Lower leg skin (tissue), 4 donors: ENCODE measurements at regions not wholly inside any gene's neighbourhood (a gene's known extent, or its start where the extent isn't known, plus 50 kb on each side); places are given as distances from the start of the nearest gene placed in this dataset.

Experiments
- DNase-seq, 2 donors: peaks; one replicate each; pipeline ENCODE4 v3.0.0-alpha.2; 2019; ENCODE audit warnings: low spot score in 2 of 2
- H3K4me3 ChIP-seq: fragments of 200-600 bp; sonication (generic); 2 replicates; pipeline ENCODE4 v1.5.1; 2017; ENCODE audit warnings: mild to moderate bottlenecking, low read depth; ENCODE audit not compliant: poor library complexity, severe bottlenecking
- POLR2A ChIP-seq, 2 donors: fragments of 450-650 bp; IDR thresholded peaks; one replicate each; pipeline ENCODE4 v1.6.1; 2016 to 2017; ENCODE audit warnings: antibody characterized with exemption in 2 of 2, mild to moderate bottlenecking in 1 of 2, moderate library complexity in 1 of 2
- WGBS, 2 donors: methylation state at CpG; one replicate each; pipeline ENCODE4 v1.1.5; 2018; 5-methylcytosine and 5-hydroxymethylcytosine counted together
- intact Hi-C: fragments of 100-400 bp; cut with DNase I; formaldehyde crosslinking; loops from one replicate; pipeline ENCODE4 v1.15.0; 2023; ENCODE audit warnings: low total_unique reads
- TF ChIP-seq, protein P1 (sequence below), 3 donors: fragments of 450-650 bp; IDR thresholded peaks; one replicate each; pipeline ENCODE4 v1.5.1; 2016; ENCODE audit warnings: antibody characterized with exemption in 3 of 3, mild to moderate bottlenecking in 3 of 3, moderate library complexity in 2 of 3

DNA sequence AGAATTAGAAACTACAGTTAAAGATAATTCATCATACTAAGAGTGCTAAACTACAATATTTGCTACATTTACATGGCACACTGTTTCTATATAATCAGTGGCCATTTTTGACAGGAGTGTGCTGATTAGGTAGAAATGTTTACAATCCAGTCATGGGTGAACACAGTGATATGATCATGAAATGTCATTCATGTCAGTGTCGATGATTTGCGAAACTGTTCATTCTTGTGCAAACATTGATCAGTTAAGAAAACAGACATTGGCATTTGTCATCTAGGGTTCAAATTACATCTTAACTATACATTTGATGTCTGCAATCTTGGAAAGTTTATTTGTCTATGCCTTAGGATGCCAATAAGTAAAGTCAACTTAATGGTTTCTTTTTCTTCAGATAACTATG, 474.9 kb downstream of the DOK5 start:
- WGBS, 2 donors = 92 to 93% methylated on average over 2 of the region's 2 CpGs
- no peak overlapping the region for H3K4me3 ChIP-seq
- intact Hi-C loops = no loop called here
- DNase-seq = no peak
- TF ChIP-seq, protein P1, sequence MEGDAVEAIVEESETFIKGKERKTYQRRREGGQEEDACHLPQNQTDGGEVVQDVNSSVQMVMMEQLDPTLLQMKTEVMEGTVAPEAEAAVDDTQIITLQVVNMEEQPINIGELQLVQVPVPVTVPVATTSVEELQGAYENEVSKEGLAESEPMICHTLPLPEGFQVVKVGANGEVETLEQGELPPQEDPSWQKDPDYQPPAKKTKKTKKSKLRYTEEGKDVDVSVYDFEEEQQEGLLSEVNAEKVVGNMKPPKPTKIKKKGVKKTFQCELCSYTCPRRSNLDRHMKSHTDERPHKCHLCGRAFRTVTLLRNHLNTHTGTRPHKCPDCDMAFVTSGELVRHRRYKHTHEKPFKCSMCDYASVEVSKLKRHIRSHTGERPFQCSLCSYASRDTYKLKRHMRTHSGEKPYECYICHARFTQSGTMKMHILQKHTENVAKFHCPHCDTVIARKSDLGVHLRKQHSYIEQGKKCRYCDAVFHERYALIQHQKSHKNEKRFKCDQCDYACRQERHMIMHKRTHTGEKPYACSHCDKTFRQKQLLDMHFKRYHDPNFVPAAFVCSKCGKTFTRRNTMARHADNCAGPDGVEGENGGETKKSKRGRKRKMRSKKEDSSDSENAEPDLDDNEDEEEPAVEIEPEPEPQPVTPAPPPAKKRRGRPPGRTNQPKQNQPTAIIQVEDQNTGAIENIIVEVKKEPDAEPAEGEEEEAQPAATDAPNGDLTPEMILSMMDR (IDR thresholded peaks at IDR 0.05) = no peak
- TF ChIP-seq POLR2A (IDR thresholded peaks at IDR 0.05) = no peak

DNA sequence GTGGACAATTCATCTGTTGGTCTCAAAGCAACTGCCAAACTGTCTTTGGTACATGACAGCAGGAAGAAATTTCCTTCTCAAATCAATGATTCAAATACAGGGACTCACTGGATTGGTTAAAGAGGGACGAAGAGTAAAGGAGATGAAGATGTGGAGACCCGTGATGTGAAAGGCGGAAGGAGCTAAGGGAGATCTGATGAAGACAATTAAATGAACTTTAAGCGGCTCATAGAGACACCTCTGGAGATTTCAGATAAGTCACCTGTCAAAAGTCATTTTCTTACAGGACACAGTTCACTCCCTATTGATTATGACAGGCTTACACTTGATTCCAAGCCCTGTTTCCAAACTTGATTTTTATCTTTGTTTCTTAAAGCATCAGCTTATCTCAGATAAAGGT, 466.3 kb downstream of the DOK5 start:
- DNase-seq = no peak
- intact Hi-C loops = no loop called here
- WGBS, 2 donors = 81 to 89% methylated on average over 4 of the region's 4 CpGs
- H3K4me3 ChIP-seq = no peak overlapping the region
- TF ChIP-seq, protein P1 (IDR thresholded peaks at IDR 0.05) = no peak
- TF ChIP-seq POLR2A (IDR thresholded peaks at IDR 0.05) = no peak

DNA sequence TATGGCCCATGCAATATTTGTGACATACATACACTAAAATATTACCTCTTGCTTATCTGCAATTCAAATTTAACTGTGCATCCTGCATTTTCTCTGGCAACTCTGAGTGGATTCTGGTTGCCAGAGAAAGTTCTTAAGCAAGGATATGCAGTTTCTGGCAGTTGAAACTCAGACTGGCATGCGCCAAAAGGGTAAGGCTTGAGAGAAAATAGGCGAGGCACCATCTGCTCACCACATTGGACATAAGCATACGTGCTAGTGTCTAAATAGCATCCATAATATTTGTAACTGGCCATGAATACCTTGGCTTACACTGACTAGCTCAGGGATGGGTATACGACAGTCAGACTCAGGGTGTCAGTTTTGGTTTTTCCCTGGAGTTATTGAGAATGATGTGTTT, 465.1 kb downstream of the DOK5 start:
- DNase-seq = no peak
- TF ChIP-seq POLR2A (IDR thresholded peaks at IDR 0.05) = no peak
- TF ChIP-seq, protein P1 (IDR thresholded peaks at IDR 0.05) = no peak
- intact Hi-C loops = no loop called here
- H3K4me3 ChIP-seq = no peak overlapping the region
- 46 to 65% methylated on average over 4 of the region's 4 CpGs for WGBS, 2 donors

DNA sequence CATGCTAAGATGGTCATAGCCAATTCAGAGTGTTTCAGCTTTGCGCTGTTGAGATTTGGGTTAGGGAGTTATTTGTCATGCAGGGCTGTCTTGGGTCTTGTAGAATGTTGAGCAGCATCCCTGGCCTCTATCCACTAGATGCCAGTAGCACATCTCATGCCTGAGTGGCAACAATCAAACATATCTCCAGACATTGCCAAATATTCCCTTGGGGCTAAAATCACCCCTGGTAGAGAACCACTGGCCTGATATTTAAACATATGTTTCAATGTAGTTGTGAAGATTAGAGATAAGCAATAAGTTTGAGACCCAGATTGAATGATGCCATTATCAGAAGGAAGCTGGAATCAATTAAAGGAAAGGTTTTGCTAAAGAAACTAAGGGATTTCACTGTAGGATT, 463.3 kb downstream of the DOK5 start:
- WGBS, 2 donors = 91 to 95% methylated on average over 1 of the region's 1 CpG
- intact Hi-C loops = no loop called here
- no peak for DNase-seq
- no peak overlapping the region for H3K4me3 ChIP-seq
- TF ChIP-seq, protein P1 (IDR thresholded peaks at IDR 0.05) = no peak
- no peak for TF ChIP-seq POLR2A (IDR thresholded peaks at IDR 0.05)

DNA sequence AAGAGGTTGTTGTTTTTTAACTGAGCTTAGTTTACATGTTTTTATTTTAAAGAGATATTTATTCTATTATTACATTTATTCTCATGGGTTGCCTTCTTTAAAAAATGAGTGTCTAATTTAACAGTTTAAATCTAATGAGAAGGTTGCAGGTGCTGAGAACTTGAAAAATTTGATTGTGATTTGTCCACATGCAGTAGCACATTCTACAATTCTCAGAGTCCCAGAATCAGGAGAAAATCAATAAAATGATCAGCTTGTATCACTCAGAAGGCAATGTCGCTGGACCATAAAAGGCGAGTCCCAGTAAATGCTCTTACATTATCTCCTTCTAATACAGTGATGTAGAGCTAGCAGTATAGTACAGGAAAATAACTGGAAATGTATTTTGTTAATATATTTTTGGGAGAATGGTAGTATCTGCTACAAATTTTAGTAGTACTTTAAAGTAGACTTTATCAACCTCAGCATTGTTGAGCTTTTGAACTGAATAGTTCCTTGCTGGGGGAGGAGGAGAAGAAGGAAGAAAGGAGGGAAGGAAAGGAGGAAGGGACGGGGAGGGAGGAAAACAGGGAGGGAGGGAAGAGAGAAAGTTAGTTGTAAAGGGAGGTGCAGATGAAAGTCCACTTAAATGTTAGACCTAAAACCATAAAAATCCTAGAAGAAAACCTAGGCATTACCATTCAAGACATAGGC, 458.0 kb downstream of the DOK5 start:
- no peak overlapping the region for H3K4me3 ChIP-seq
- DNase-seq = no peak
- TF ChIP-seq POLR2A (IDR thresholded peaks at IDR 0.05) = no peak
- TF ChIP-seq, protein P1 (IDR thresholded peaks at IDR 0.05) = no peak
- intact Hi-C loops = no loop called here
- 91 to 93% methylated on average over 3 of the region's 3 CpGs for WGBS, 2 donors

DNA sequence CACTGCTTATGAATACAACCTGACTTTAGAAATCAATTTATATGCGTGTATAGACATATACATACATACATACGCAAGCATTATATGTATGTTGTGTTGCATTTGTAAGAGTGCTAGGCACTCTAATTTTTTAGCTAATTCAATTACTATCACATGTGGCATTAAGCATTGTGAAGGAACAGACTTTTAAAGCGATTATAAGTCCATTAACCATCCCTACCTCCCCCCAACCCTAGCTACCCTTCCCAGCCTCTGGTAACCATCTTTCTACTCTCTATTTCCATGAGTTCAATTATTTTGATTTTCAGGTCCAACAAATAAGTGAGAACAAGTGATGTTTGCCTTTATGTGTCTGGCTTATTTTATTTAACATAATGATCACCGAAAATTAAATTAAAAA, 453.8 kb downstream of the DOK5 start:
- DNase-seq = no peak
- WGBS, 2 donors = 87 to 93% methylated on average over 4 of the region's 4 CpGs
- no peak overlapping the region for H3K4me3 ChIP-seq

More for the DNA sequence above, 453.8 kb downstream of the DOK5 start:
- intact Hi-C loops = no loop called here
- TF ChIP-seq POLR2A (IDR thresholded peaks at IDR 0.05) = no peak
- TF ChIP-seq, protein P1 (IDR thresholded peaks at IDR 0.05) = no peak
